ENCODE measurements at regions not wholly inside any gene's neighbourhood (a gene's known extent, or its start where the extent isn't known, plus 50 kb on each side); places are given as distances from the start of the nearest gene placed in this dataset.

GRCh38 chr22:22047266-22047665, 64.7 kb upstream of the TOP3B start:
- no peak overlapping the region for H3K9ac ChIP-seq (replicated peaks; ENCODE audit: extremely low read depth, insufficient read depth, low read length)
- no peaks in the 10 kb centered on the region for H3K36me3 ChIP-seq (ENCODE audit: control insufficient read depth in 2 of 2, extremely low read depth in 1 of 2, insufficient read depth in 2 of 2, low read length in 2 of 2)
- DNase-seq (ENCODE audit: low read depth, low spot score) (no peak), FAIRE-seq (no peak)
- TF ChIP-seq POLR2AphosphoS5 (IDR thresholded peaks at IDR 0.05; ENCODE audit: insufficient read depth, low read depth, low read length): no peak
- no peak for TF ChIP-seq EZH2 (IDR thresholded peaks at IDR 0.05; ENCODE audit: borderline replicate concordance, low read depth, low read length, severe bottlenecking)
- no peak for TF ChIP-seq CTCF (IDR thresholded peaks at IDR 0.05; ENCODE audit: extremely low read depth in 1 of 2, insufficient read depth in 1 of 2, low read depth in 1 of 2, low read length in 2 of 2)
- no peak for TF ChIP-seq FOS (IDR thresholded peaks at IDR 0.05; ENCODE audit: borderline replicate concordance, insufficient read depth, low read length)
- no peak for TF ChIP-seq MAX (IDR thresholded peaks at IDR 0.05; ENCODE audit: insufficient read depth, insufficient read length)
- TF ChIP-seq JUN (IDR thresholded peaks at IDR 0.05; ENCODE audit: borderline replicate concordance, insufficient read depth, insufficient read length, low read depth): no peak
- TF ChIP-seq MYC (IDR thresholded peaks at IDR 0.05; ENCODE audit: low read depth, low read length): no peak
- TF ChIP-seq GATA2 (IDR thresholded peaks at IDR 0.05; ENCODE audit: insufficient read depth, insufficient read length, low read depth, low read length): no peak
- TF ChIP-seq POLR2A (IDR thresholded peaks at IDR 0.05; ENCODE audit: low read depth, low read length): no peak
- intact Hi-C loops (cut with micrococcal nuclease) (no loop called here), dilution Hi-C loops (cut with MboI; ENCODE audit: extremely low pct_ligation_motif_present, low sequenced_read_pairs) (no loop called here)
- no peaks in the 10 kb centered on the region for H3K4me1 ChIP-seq (ENCODE audit: control insufficient read depth, extremely low read depth, insufficient read depth, low read length)
- POLR2A ChIA-PET: no interaction called here
- H3K27me3 ChIP-seq (ENCODE audit: control insufficient read depth in 2 of 2, insufficient read depth in 2 of 2, low read length in 2 of 2): peaks cover 21 to 23% of the 10 kb centered on the region in 2 experiments
- H2AFZ ChIP-seq (ENCODE audit: low read depth, low read length): no peak overlapping the region
- CTCF ChIA-PET: no interaction called here
- H3K9me3 ChIP-seq (replicated peaks; ENCODE audit: control insufficient read depth, insufficient read depth, low read length): no peaks in the 10 kb centered on the region
- no peaks in the 10 kb centered on the region for H3K79me2 ChIP-seq (ENCODE audit: control insufficient read depth, insufficient read depth, low read length)
- H3K9me1 ChIP-seq (replicated peaks; ENCODE audit: control insufficient read depth, extremely low read depth, insufficient read depth, low read length): no peaks in the 10 kb centered on the region
- no peak overlapping the region for H3K4me3 ChIP-seq (replicated peaks in 1 of 3; ENCODE audit: insufficient read depth in 1 of 3, low read depth in 1 of 3, low read length in 3 of 3)
- no peak overlapping the region for H3K4me2 ChIP-seq (ENCODE audit: insufficient read depth, low read length)
- BruUV-seq (replicated peaks): no TSS peak
- no peaks in the 10 kb centered on the region for H4K20me1 ChIP-seq (replicated peaks; ENCODE audit: control insufficient read depth, extremely low read depth, insufficient read depth, low read length)
- H3K27ac ChIP-seq (ENCODE audit: insufficient read depth, low read depth, low read length): no peak overlapping the region

Measured in endothelial cell of umbilical vein (primary cell).